Mesenchymal stem cell (in vitro differentiated cells and primary cell): ENCODE measurements at regions not wholly inside any gene's neighbourhood (a gene's known extent, or its start where the extent isn't known, plus 50 kb on each side); places are given as distances from the start of the nearest gene placed in this dataset.

Experiments
- DNase-seq: peaks from one replicate; pipeline ENCODE4 v3.0.0-alpha.2; 2013
- H2AFZ ChIP-seq: one replicate; pipeline ENCODE4 v1.6.1; 2013; ENCODE audit warnings: low read depth, mild to moderate bottlenecking, control low read depth, inconsistent platforms, low read length, moderate library complexity
- H2AK5ac ChIP-seq: 2 replicates; pipeline ENCODE4 v1.6.1; 2013; ENCODE audit warnings: low read length, moderate library complexity, mild to moderate bottlenecking, inconsistent platforms; ENCODE audit not compliant: severe bottlenecking
- H2BK120ac ChIP-seq: one replicate; pipeline ENCODE4 v1.6.1; 2013; ENCODE audit warnings: low read depth, mild to moderate bottlenecking, inconsistent platforms, low read length, moderate library complexity
- H2BK12ac ChIP-seq, 2 experiments: one replicate each; pipeline ENCODE4 v1.6.1; 2013; ENCODE audit warnings: inconsistent platforms in 2 of 2, low read length in 2 of 2, mild to moderate bottlenecking in 2 of 2, moderate library complexity in 2 of 2, control low read depth in 1 of 2
- H2BK15ac ChIP-seq: one replicate; pipeline ENCODE4 v1.6.1; 2013; ENCODE audit warnings: mild to moderate bottlenecking, low read depth, inconsistent platforms; ENCODE audit not compliant: poor library complexity, severe bottlenecking
- H2BK5ac ChIP-seq: 2 replicates; pipeline ENCODE4 v1.6.1; 2013; ENCODE audit warnings: low read depth, mild to moderate bottlenecking, low read length, control low read depth, inconsistent platforms; ENCODE audit not compliant: poor library complexity, severe bottlenecking
- H3K14ac ChIP-seq, 2 experiments: one replicate each; pipeline ENCODE4 v1.6.1; 2013; ENCODE audit warnings: inconsistent platforms in 2 of 2, low read length in 2 of 2, control low read depth in 1 of 2, mild to moderate bottlenecking in 1 of 2, moderate library complexity in 1 of 2
- H3K18ac ChIP-seq, 2 experiments: one replicate each; pipeline ENCODE4 v1.6.1; 2013; ENCODE audit warnings: inconsistent platforms in 2 of 2, low read length in 2 of 2, control low read depth in 1 of 2, low read depth in 1 of 2, mild to moderate bottlenecking in 1 of 2
- H3K23ac ChIP-seq, 2 experiments: one replicate each; pipeline ENCODE4 v1.6.1; 2013; ENCODE audit warnings: inconsistent platforms in 2 of 2, low read length in 2 of 2, mild to moderate bottlenecking in 2 of 2, moderate library complexity in 2 of 2, control low read depth in 1 of 2
- H3K27ac ChIP-seq: 2 replicates; pipeline ENCODE4 v1.5.1; 2013; ENCODE audit warnings: mild to moderate bottlenecking, moderate library complexity, low read length, control low read depth, inconsistent platforms; ENCODE audit not compliant: poor library complexity, severe bottlenecking
- H3K27me3 ChIP-seq, 2 experiments: 2 replicates each; pipeline versions ENCODE4 v1.6.1 to v1.7.0; 2013; ENCODE audit warnings: low read length in 2 of 2, mild to moderate bottlenecking in 2 of 2, moderate library complexity in 2 of 2, control low read depth in 1 of 2, inconsistent platforms in 1 of 2; ENCODE audit not compliant: control insufficient read depth in 1 of 2, insufficient read depth in 1 of 2
- H3K36me3 ChIP-seq, 2 experiments: 2 replicates each; pipeline versions ENCODE4 v1.6.1 to v1.7.0; 2013; ENCODE audit warnings: low read length in 2 of 2, control low read depth in 1 of 2, inconsistent platforms in 1 of 2, low read depth in 1 of 2, mild to moderate bottlenecking in 1 of 2; ENCODE audit not compliant: insufficient read depth in 2 of 2, control insufficient read depth in 1 of 2
- H3K4ac ChIP-seq, 2 experiments: one replicate each; pipeline ENCODE4 v1.6.1; 2013; ENCODE audit warnings: inconsistent platforms in 2 of 2, low read length in 2 of 2, mild to moderate bottlenecking in 2 of 2, moderate library complexity in 2 of 2, control low read depth in 1 of 2, low read depth in 1 of 2
- H3K4me1 ChIP-seq: 2 replicates; pipeline ENCODE4 v1.6.1; 2013; ENCODE audit warnings: low read depth, low read length, control low read depth; ENCODE audit not compliant: control insufficient read depth, insufficient read depth
- H3K4me2 ChIP-seq: 2 replicates; pipeline ENCODE4 v1.6.1; 2013; ENCODE audit warnings: low read length, mild to moderate bottlenecking, inconsistent platforms; ENCODE audit not compliant: poor library complexity, severe bottlenecking
- H3K4me3 ChIP-seq, 2 experiments: 2 replicates each; pipeline versions ENCODE4 v1.5.1 to v1.7.0; 2013; ENCODE audit warnings: low read length in 2 of 2, mild to moderate bottlenecking in 2 of 2, control low read depth in 1 of 2, low read depth in 1 of 2; ENCODE audit not compliant: insufficient read depth in 1 of 2
- H3K79me1 ChIP-seq: replicated peaks from 2 replicates; pipeline ENCODE4 v1.6.1; 2013; ENCODE audit warnings: mild to moderate bottlenecking, control low read depth, low read length, inconsistent platforms; ENCODE audit not compliant: poor library complexity, severe bottlenecking
- H3K9ac ChIP-seq: 2 replicates; pipeline ENCODE4 v1.7.0; 2013; ENCODE audit warnings: mild to moderate bottlenecking, low read length, moderate library complexity
- H3K9me3 ChIP-seq: 2 replicates; pipeline ENCODE4 v1.7.0; 2013; ENCODE audit warnings: mild to moderate bottlenecking, low read length; ENCODE audit not compliant: control insufficient read depth
- H4K8ac ChIP-seq: one replicate; pipeline ENCODE4 v1.6.1; 2013; ENCODE audit warnings: inconsistent platforms, mild to moderate bottlenecking, low read length, moderate library complexity
- H4K91ac ChIP-seq: one replicate; pipeline ENCODE4 v1.6.1; 2013; ENCODE audit warnings: mild to moderate bottlenecking, low read length, inconsistent platforms
- WGBS: methylation state at CpG from one replicate; pipeline ENCODE4 v1.1.7; 2013; ENCODE audit warnings: mixed read lengths; 5-methylcytosine and 5-hydroxymethylcytosine counted together

DNA sequence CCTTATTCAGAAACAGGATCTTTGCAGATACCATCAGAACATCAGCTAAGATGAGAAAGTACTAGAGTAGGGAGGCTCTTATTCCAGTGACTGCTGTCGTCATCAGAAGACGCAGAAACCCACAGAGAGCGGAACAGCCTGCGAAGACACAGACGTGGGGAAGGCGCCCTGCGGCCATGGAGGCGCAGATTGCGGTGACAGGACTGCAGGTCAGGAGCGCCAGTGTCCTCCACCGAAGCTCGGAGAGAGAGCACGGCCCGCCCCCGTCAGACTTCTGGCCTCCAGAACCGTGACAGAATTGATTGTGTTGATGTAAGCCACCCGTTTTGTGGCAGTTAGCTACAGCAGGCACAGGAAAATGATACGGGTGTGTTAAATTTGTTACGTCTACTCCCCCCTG lies 275.5 kb downstream of the EFNB2 start:
- Histone ChIP-seq H3K36me3 (no peaks in the 10 kb centered on the region), H2BK120ac (no peak overlapping the region), H3K9me3 (peaks cover 8% of the 10 kb centered on the region), H4K8ac (no peak overlapping the region), H2AFZ (no peak overlapping the region), H3K27ac (no peak overlapping the region), H3K27me3 (no peaks in the 10 kb centered on the region), H3K23ac (no peak overlapping the region), H3K4me3 (no peak overlapping the region), H2BK15ac (no peak overlapping the region), H4K91ac (no peak overlapping the region), H3K9ac (no peak overlapping the region), H3K4ac (no peak overlapping the region), H2BK12ac (no peak overlapping the region), H3K18ac (no peak overlapping the region), H2AK5ac (no peak overlapping the region), H3K79me1 (no peaks in the 10 kb centered on the region), H3K4me1 (no peaks in the 10 kb centered on the region), H3K14ac (no peak overlapping the region), H2BK5ac (no peak overlapping the region), H3K4me2 (no peak overlapping the region)
- DNase-seq = no peak
- 97% methylated on average over 19 of the region's 19 CpGs for WGBS

DNA sequence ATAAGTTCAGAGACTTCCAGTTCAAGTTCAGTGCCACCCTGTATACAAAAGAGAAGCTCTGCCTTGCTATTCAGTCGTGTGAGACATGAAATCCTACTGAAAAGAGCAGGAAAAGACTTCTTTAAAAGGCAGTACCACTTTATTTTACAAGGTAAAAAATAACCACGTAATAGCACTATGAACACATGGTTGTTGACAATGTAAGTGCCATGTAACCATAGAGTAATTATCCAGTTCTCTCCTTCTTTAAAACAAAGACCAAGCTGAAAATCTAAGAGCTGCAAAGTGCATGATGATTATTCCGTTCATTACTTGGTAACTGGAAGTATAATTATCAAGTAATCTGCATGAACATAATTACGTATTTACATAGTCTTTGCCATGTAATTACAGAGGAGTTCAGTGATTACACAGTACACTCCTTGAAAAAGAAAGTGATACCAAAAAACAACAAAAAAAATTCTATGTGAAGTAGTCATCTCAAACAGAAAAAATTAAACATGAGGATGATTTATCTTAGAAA lies 288.7 kb downstream of the EFNB2 start:
- no peak overlapping the region for H3K23ac ChIP-seq
- no peak overlapping the region for H2AFZ ChIP-seq
- H3K18ac ChIP-seq = no peak overlapping the region
- no peak overlapping the region for H3K27ac ChIP-seq
- no peak overlapping the region for H3K9ac ChIP-seq
- no peak overlapping the region for H2BK12ac ChIP-seq
- H3K79me1 ChIP-seq = no peaks in the 10 kb centered on the region
- H3K4ac ChIP-seq = no peak overlapping the region
- no peak overlapping the region for H2BK15ac ChIP-seq
- H3K27me3 ChIP-seq = no peaks in the 10 kb centered on the region
- no peak overlapping the region for H3K4me2 ChIP-seq
- no peak overlapping the region for H4K8ac ChIP-seq
- no peak overlapping the region for H3K14ac ChIP-seq
- H3K4me3 ChIP-seq = no peak overlapping the region
- H2BK5ac ChIP-seq = no peak overlapping the region
- no peak for DNase-seq
- no peaks in the 10 kb centered on the region for H3K4me1 ChIP-seq
- H2AK5ac ChIP-seq = no peak overlapping the region
- WGBS = 60% methylated on average over 1 of the region's 4 CpGs
- no peak overlapping the region for H4K91ac ChIP-seq
- H2BK120ac ChIP-seq = no peak overlapping the region
- no peaks in the 10 kb centered on the region for H3K36me3 ChIP-seq
- no peaks in the 10 kb centered on the region for H3K9me3 ChIP-seq

DNA sequence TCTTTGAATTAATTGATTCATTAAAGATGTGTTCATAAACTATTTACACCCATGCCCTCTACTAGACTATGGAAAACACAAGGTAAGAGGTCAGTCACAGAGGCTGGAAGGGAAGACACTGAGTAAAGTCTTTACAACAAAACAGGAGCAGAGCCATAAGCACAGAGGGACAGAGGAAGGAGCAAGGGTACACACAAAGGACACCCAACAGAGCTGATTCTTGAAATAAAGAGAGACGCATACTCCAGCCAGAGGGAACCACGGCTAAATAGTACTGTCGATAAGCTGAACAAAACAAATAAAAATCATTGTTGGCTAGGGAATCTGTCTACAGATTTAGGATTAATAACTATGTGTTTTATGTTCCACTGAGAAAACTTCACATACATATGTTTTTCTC lies 289.2 kb downstream of the EFNB2 start:
- no peak overlapping the region for H2AK5ac ChIP-seq
- H2BK5ac ChIP-seq = no peak overlapping the region
- no peak overlapping the region for H3K4ac ChIP-seq
- H2BK120ac ChIP-seq = no peak overlapping the region
- H3K36me3 ChIP-seq = no peaks in the 10 kb centered on the region
- DNase-seq = no peak
- H3K9me3 ChIP-seq = no peaks in the 10 kb centered on the region
- no peak overlapping the region for H4K91ac ChIP-seq
- H3K9ac ChIP-seq = no peak overlapping the region
- H2BK12ac ChIP-seq = no peak overlapping the region
- H3K18ac ChIP-seq = no peak overlapping the region
- H3K4me3 ChIP-seq = no peak overlapping the region
- 100% methylated on average over 1 of the region's 3 CpGs for WGBS
- H3K4me2 ChIP-seq = no peak overlapping the region
- no peak overlapping the region for H2AFZ ChIP-seq
- H3K27me3 ChIP-seq = no peaks in the 10 kb centered on the region
- H3K14ac ChIP-seq = no peak overlapping the region
- no peaks in the 10 kb centered on the region for H3K4me1 ChIP-seq
- H3K79me1 ChIP-seq = no peaks in the 10 kb centered on the region
- no peak overlapping the region for H3K23ac ChIP-seq
- no peak overlapping the region for H4K8ac ChIP-seq
- H2BK15ac ChIP-seq = no peak overlapping the region
- H3K27ac ChIP-seq = no peak overlapping the region

DNA sequence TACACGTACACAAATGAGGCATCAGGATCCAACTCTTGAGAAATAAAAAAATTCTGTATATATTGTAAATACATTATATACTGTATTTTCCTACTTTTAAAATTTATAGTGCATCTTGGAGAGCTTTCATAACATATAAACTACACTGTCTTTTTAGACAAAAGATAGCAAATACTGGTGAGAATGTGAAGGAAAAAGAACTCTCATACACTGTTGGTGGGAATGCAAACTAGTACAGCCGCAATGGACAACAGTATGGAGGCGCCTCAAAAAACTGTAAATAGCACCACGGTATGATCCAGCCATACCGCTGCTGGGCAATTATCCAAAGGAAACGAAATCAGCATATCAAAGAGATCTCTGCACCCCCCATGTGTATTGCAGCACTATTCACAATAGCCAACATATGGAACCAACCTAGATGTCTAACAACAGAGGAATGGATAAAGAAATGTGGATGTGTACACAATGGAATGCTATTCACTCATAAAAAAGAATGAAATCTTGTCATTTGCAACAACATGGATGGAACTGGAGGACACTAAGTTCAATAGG lies 292.4 kb downstream of the EFNB2 start:
- no peak for DNase-seq
- H4K91ac ChIP-seq = no peak overlapping the region
- no peak overlapping the region for H2BK12ac ChIP-seq
- no peak overlapping the region for H2BK120ac ChIP-seq
- no peak overlapping the region for H3K18ac ChIP-seq
- no peaks in the 10 kb centered on the region for H3K27me3 ChIP-seq
- H3K9ac ChIP-seq = no peak overlapping the region
- no peak overlapping the region for H2BK15ac ChIP-seq
- no peaks in the 10 kb centered on the region for H3K36me3 ChIP-seq
- no peak overlapping the region for H2AK5ac ChIP-seq
- no peak overlapping the region for H3K27ac ChIP-seq
- no peak overlapping the region for H3K4ac ChIP-seq
- H2AFZ ChIP-seq = no peak overlapping the region
- no peaks in the 10 kb centered on the region for H3K9me3 ChIP-seq
- no peak overlapping the region for H3K23ac ChIP-seq
- H3K14ac ChIP-seq = no peak overlapping the region
- H3K4me2 ChIP-seq = no peak overlapping the region
- no peaks in the 10 kb centered on the region for H3K79me1 ChIP-seq
- H3K4me3 ChIP-seq = no peak overlapping the region
- H2BK5ac ChIP-seq = no peak overlapping the region
- no peaks in the 10 kb centered on the region for H3K4me1 ChIP-seq
- WGBS = 87% methylated on average over 5 of the region's 6 CpGs
- H4K8ac ChIP-seq = no peak overlapping the region
